Cerebellar nuclear complex (tissue), 1 donor: ENCODE measurements at regions not wholly inside any gene's neighbourhood (a gene's known extent, or its start where the extent isn't known, plus 50 kb on each side); places are given as distances from the start of the nearest gene placed in this dataset.

Experiments
- DNase-seq, 2 experiments: peaks; one replicate each; lab custom pipeline; 2025; lab: John Stamatoyannopoulos, UW

DNA sequence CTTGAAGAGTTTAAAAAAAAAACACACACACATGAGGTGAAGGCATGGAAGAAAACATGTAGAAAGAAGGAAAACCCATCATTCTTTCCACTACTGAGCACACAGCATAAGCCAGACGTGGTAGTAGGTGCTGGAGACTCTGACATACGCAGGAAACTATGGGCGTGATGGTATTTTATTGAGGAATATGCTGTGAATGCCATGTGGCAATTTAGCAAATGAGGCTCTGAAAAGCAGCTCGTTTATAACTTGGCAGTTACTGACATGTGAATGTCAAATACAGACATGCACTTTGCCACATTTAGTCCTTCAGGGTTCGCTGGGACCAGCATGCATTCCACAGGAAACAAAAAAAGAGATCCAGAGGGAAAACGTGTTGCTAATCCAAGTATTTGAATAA is 74.3 kb upstream of the IFNAR2 start:
- DNase-seq: no peak

DNA sequence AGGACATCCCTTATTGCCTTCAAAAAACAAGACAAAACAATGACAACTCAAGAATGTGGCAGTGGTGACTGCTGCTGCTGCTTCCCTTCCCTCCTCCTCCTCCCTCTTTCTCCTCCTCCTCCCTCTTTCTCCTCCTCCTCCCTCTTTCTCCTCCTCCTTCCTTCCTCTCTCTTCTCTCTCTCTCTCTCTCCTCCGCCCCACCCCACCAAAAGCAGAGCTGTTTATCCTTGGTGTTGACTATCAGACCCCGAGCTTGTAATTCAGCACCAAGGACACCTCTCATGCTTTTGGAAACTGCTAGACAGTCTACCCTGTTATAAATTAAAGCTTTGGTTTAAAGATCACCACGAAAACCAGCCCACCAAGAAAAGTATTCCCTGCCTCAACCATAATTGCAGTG is 72.4 kb upstream of the IFNAR2 start:
- no peak for DNase-seq

DNA sequence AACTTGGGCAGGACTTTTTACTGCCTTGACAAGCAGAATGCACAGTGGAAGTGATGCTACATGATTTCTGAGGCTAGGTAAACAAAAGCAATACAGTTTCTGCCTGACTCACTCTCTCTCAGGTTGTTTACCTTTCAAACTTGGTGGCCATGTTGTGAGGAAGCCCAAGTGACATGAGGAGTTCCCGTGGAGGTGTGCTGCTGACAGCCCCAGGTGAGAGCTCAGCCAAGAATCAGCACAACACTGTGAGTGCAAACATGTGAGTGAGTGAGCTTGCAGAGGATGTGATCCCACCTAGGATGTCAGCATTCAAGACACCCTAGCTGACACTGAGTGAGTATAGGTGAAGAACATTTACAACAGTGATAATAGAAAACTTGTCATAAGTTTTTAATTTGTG is 71.1 kb upstream of the IFNAR2 start:
- DNase-seq: no peak

DNA sequence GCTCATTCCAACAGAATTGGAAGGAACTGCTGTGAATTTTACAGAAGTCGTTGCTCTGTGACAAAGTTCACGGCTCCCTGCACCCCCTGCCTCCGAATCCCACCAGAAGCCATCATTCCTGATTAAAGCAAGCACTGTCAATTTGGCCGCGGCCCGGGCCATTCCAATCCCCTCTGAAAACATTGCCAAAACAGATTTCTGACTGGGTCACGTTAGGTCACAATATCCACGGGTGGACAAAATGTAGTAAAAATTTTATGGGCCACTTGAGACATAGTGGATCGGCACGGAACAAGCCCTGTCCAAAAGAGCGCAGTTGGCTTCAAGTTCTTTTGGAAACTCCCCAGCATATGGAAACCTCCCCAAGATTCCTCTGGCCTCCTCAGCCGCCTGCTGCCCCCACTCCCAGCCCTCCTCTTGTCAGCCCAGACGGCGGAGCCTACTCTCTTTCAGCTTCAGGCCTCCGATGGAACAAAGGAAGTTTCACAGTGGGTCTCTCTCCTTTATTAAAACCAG is 67.2 kb upstream of the IFNAR2 start:
- DNase-seq: peak; percentile 24 to 51

DNA sequence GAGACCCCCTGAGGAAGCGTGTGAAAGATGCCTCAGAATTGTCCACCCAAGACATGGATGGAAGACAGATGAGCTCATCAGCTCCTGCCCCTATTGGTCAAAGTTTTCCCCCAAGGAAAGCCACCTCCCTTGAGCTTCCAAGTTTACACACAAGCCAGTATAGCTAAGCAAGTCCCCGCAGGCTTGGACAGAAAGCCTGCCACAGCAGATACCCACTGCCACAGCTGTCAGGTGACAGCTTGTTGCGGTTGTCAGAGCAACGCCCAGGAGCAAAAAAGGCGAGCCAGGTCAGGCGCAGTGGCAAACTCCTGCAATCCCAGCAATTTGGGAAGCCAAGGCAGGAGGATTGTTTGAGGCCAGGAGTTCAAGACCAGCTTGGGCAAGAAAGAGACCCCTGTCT is 60.9 kb upstream of the IFNAR2 start:
- DNase-seq: no peak

DNA sequence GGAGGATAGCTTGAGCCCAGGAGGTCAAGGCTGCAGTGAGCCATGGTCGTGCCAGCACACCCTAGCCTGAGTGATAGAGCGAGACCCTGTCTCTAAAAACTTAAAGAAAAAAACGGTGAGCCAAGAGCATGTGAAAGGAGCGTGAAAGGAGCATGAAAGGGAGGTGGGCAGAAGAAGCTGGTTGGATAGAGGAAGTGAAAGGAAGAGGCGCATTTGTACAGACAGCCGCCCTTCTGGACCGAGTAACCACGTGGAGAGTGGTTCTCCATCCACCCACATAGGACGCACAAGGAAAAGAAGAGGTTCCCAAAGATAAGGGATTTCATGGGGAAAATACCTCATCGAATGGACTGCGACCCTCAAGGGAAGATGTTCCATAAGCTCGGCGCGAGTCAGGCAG is 60.4 kb upstream of the IFNAR2 start:
- no peak for DNase-seq

DNA sequence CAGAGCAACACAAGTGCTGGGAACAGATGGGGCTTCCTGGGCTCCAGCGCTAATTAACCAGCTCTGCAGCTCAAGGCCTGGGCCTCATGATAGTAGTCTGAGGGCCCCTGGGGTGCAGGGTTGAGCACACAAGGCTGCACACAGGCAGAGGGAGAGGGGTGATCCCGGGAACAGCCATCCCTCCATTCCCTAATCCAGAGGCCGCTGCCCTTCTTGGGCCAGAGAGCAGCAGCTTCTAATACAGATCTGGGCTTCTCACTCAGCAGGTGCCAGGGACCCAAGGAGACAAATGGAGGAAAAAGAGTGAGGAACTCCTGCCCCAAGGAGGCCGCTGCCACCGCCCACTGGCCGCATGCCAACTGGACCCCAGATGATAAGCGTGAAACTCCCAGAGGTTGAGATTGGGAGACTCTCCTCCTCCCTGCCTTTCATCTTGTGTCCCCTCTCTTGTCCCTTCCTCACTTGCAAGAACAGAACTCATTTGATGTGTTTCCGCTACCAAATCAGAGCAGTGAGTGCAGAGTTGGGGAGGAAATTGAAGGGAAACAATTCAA is 58.0 kb upstream of the IFNAR2 start:
- DNase-seq: no peak

DNA sequence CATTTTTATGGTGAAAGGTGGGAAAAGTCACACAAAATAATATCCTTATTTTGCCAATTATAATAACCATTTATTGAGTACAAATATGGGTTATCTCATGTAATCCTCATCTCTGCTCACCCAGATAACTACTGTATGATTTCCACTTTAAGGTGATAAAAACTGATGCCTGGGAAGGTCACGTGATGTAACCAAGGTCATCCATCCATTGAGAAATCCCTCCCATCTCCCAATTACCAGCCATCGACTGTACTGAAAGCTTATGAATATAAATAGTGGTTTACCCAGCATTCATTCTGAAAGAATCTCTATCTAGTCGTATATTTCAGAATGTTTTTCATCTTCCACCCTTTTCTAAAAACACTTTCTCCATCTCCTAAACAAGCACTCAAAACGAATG is 55.0 kb upstream of the IFNAR2 start:
- DNase-seq: no peak
